GM12878 (cell line): ENCODE measurements at regions not wholly inside any gene's neighbourhood (a gene's known extent, or its start where the extent isn't known, plus 50 kb on each side); places are given as distances from the start of the nearest gene placed in this dataset.

Source experiments
- ATAC-seq: fragments of 200-7000 bp; cut with Tn5 transposase; 3 replicates; pipeline ENCODE4 v1.9.1; 2020; ENCODE audit warnings: mild to moderate bottlenecking, moderate library complexity
- BruUV-seq: library from RNA; stranded (reverse); fragments of 400-500 nt; replicated peaks from 2 replicates; lab custom pipeline; 2021; lab: Mats Ljungman, UMichigan
- CTCF ChIA-PET: fragments of 300-600 bp; sonication (Branson Sonifier 250); formaldehyde crosslinking; extraction: SDS; loops from one replicate; lab custom pipeline; 2021; ENCODE audit warnings: inconsistent platforms; lab: Yijun Ruan, JAX
- POLR2A ChIA-PET: fragments of 350-600 bp; formaldehyde crosslinking; extraction: SDS; loops from one replicate; lab custom pipeline; 2021; ENCODE audit warnings: inconsistent platforms; lab: Charles Lee
- RAD21 ChIA-PET: fragments of 300-600 bp; sonication (Branson Sonifier 250); formaldehyde crosslinking; loops from one replicate; lab custom pipeline; 2023; ENCODE audit warnings: antibody characterized with exemption; ENCODE audit not compliant: unreplicated experiment; lab: Charles Lee
- SMC1A ChIA-PET: fragments of 300-600 bp; sonication (Branson Sonifier 250); formaldehyde crosslinking; loops from one replicate; lab custom pipeline; 2023; ENCODE audit not compliant: unreplicated experiment, uncharacterized antibody; lab: Charles Lee
- DNase-seq: peaks from one replicate; pipeline ENCODE4 v3.0.0-alpha.2; 2011; ENCODE audit warnings: low read depth, low spot score
- FAIRE-seq: peaks from 3 replicates; lab custom pipeline; 2011; peaks lifted over from hg19 to GRCh38; lab: Jason Lieb, UNC
- H2AFZ ChIP-seq: 2 replicates; pipeline ENCODE4 v1.6.0; 2011; ENCODE audit warnings: low read depth, low read length, control low read depth; ENCODE audit not compliant: control insufficient read depth
- H3K27ac ChIP-seq: 2 replicates; pipeline ENCODE4 v1.5.1; 2011; ENCODE audit warnings: control low read depth; ENCODE audit not compliant: control insufficient read depth, insufficient read depth
- H3K27me3 ChIP-seq, 2 experiments: replicated peaks in 1 of 2; 2 replicates each; pipeline versions ENCODE4 v1.6.0 to v1.6.1; 2011; ENCODE audit warnings: low read length in 1 of 2; ENCODE audit not compliant: control insufficient read depth in 2 of 2, insufficient read depth in 2 of 2
- H3K36me3 ChIP-seq, 2 experiments: 2 replicates each; pipeline ENCODE4 v1.5.1; 2011; ENCODE audit warnings: low read length in 1 of 2; ENCODE audit not compliant: control insufficient read depth in 2 of 2, insufficient read depth in 2 of 2
- H3K4me1 ChIP-seq: 2 replicates; pipeline ENCODE4 v1.6.1; 2011; ENCODE audit warnings: mild to moderate bottlenecking, low read length, moderate library complexity, mixed read lengths; ENCODE audit not compliant: control insufficient read depth, insufficient read depth
- H3K4me2 ChIP-seq: 2 replicates; pipeline ENCODE4 v1.6.0; 2011; ENCODE audit warnings: control low read depth; ENCODE audit not compliant: control insufficient read depth, insufficient read depth
- H3K4me3 ChIP-seq: fragments of 200-600 bp; sonication (generic); 2 replicates; pipeline ENCODE4 v1.5.1; 2016
- H3K79me2 ChIP-seq: 2 replicates; pipeline ENCODE4 v1.6.0; 2011; ENCODE audit warnings: low read length; ENCODE audit not compliant: control insufficient read depth, insufficient read depth
- H3K9ac ChIP-seq: 2 replicates; pipeline ENCODE4 v1.8.0; 2011; ENCODE audit warnings: low read length, control low read depth, mixed read lengths; ENCODE audit not compliant: control insufficient read depth, insufficient read depth
- H3K9me3 ChIP-seq: replicated peaks from 3 replicates; pipeline ENCODE4 v1.5.1; 2011; ENCODE audit warnings: mild to moderate bottlenecking, low read length; ENCODE audit not compliant: control insufficient read depth, insufficient read depth
- H4K20me1 ChIP-seq: 2 replicates; pipeline ENCODE4 v1.6.0; 2011; ENCODE audit not compliant: control insufficient read depth, insufficient read depth
- BRCA1 ChIP-seq: IDR thresholded peaks from 2 replicates; pipeline ENCODE4 v1.6.1; 2011; ENCODE audit warnings: low read depth, low read length, improper control_type of control experiment
- CBX5 ChIP-seq: sonication (generic); IDR thresholded peaks from 2 replicates; pipeline ENCODE4 v1.6.1; 2016; ENCODE audit warnings: low read depth, moderate library complexity, mild to moderate bottlenecking, inconsistent platforms
- EED ChIP-seq: sonication (generic); IDR thresholded peaks from 2 replicates; pipeline ENCODE4 v1.6.1; 2016; ENCODE audit warnings: antibody characterized with exemption, low read depth
- EZH2 ChIP-seq: IDR thresholded peaks from 2 replicates; pipeline ENCODE4 v1.6.1; 2012; ENCODE audit warnings: low read depth, mild to moderate bottlenecking, control low read depth, inconsistent platforms, low read length, borderline replicate concordance; ENCODE audit not compliant: control insufficient read depth
- RAD21 ChIP-seq: IDR thresholded peaks from 2 replicates; pipeline ENCODE4 v1.6.1; 2011; ENCODE audit warnings: mild to moderate bottlenecking, low read depth, low read length, moderate library complexity; ENCODE audit not compliant: insufficient read depth
- STAT3 ChIP-seq: IDR thresholded peaks from 2 replicates; pipeline ENCODE4 v1.6.1; 2011; ENCODE audit warnings: low read depth, low read length, improper control_type of control experiment
- ZNF274 ChIP-seq: IDR thresholded peaks from one replicate; pipeline ENCODE4 v1.8.0; 2011; ENCODE audit not compliant: insufficient read length, insufficient read depth
- ZNF384 ChIP-seq: IDR thresholded peaks from 2 replicates; pipeline ENCODE4 v1.6.1; 2012; ENCODE audit warnings: low read depth, mild to moderate bottlenecking, low read length, improper control_type of control experiment, borderline replicate concordance
- ZNF622 ChIP-seq: fragments of 450-650 bp; IDR thresholded peaks from 2 replicates; pipeline ENCODE4 v1.6.1; 2017; ENCODE audit warnings: mild to moderate bottlenecking, inconsistent platforms
- WGBS: methylation state at CpG from one replicate; pipeline ENCODE4 v1.1.6; 2016; ENCODE audit warnings: low lambda C conversion rate; ENCODE audit not compliant: insufficient replicate concordance, insufficient coverage; ENCODE audit errors: missing lambda C conversion rate; 5-methylcytosine and 5-hydroxymethylcytosine counted together
- in situ Hi-C: fragments of 300-500 bp; cut with MboI; formaldehyde crosslinking; loops from 9 replicates; pipeline ENCODE4 v1.14.3; 2018; ENCODE audit warnings: mixed read lengths
- intact Hi-C: fragments of 100-400 bp; cut with micrococcal nuclease; formaldehyde crosslinking; loops from one replicate; pipeline ENCODE4 v1.14.2; 2022; ENCODE audit not compliant: unreplicated experiment

DNA sequence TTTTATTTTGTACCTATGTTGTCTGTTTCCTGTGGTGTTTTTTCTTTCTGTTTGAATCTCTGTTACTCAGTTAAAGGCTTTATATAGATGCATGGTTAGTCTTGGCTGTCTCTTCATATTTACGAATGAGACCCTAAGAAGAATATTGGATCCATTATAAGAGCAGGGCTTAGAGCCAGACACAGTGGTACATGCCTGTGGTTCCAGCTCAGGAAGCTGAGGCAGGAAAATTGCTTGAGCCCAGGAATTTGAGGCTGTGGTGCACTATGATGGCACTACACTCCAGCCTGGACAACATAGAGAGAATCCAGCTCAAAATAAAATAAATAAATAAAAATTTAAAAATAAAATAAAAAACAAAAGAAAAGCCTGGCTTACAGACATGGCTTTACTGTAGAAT is 211.1 kb downstream of the SOD2 start:
- Histone ChIP-seq H3K36me3 (no peaks in the 10 kb centered on the region), H4K20me1 (no peaks in the 10 kb centered on the region), H3K27me3 (no peaks in the 10 kb centered on the region; a peak in 1 of 4 replicates), H3K4me2 (no peak overlapping the region), H3K9me3 (no peaks in the 10 kb centered on the region), H3K9ac (no peak overlapping the region), H3K4me1 (no peaks in the 10 kb centered on the region), H3K79me2 (no peaks in the 10 kb centered on the region), H2AFZ (no peak overlapping the region), H3K27ac (no peak overlapping the region), H3K4me3 (no peak overlapping the region)
- BruUV-seq: no TSS peak
- no peak for DNase-seq
- WGBS: 5% methylated on average over 1 of the region's 1 CpG
- no peak for TF ChIP-seq ZNF384
- no peak for TF ChIP-seq BRCA1
- TF ChIP-seq ZNF622: no peak
- TF ChIP-seq EZH2: no peak
- no peak for TF ChIP-seq STAT3
- no peak for TF ChIP-seq CBX5
- intact Hi-C loops: no loop called here
- no peak for FAIRE-seq
- in situ Hi-C loops: no loop called here
- ChIA-PET POLR2A (no interaction called here), CTCF (no interaction called here), SMC1A (no interaction called here), RAD21 (no interaction called here)
- ATAC-seq: no peak

DNA sequence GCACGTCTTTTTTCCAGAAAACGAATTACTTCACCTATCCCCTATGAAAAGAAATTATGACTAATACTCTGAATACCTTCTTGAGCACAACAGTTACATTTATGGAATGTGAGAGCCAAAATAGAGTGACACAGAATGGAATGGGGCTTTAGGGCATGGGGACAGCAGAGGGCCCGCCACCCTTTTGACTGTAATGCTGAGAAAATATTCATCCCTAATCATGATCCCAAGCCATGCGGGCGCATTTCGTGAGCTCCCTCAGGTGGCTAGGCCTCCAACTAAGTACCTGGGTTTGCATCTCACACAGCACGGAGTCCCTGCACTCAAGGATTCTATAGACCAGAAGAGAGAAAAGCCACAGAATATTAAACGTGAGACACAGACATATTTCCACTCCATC is 212.6 kb downstream of the SOD2 start:
- ATAC-seq (no peak), FAIRE-seq (no peak), DNase-seq (no peak)
- H3K36me3 ChIP-seq: no peaks in the 10 kb centered on the region
- no peak overlapping the region for H3K9ac ChIP-seq
- H3K4me1 ChIP-seq: no peaks in the 10 kb centered on the region
- H3K27me3 ChIP-seq: no peaks in the 10 kb centered on the region; a peak in 1 of 4 replicates
- H2AFZ ChIP-seq: no peak overlapping the region
- in situ Hi-C loops: no loop called here
- no peaks in the 10 kb centered on the region for H4K20me1 ChIP-seq
- POLR2A ChIA-PET: no interaction called here
- H3K4me3 ChIP-seq: no peak overlapping the region
- no TSS peak for BruUV-seq
- no peaks in the 10 kb centered on the region for H3K9me3 ChIP-seq
- no peak overlapping the region for H3K27ac ChIP-seq
- RAD21 ChIA-PET: no interaction called here
- SMC1A ChIA-PET: no interaction called here
- CTCF ChIA-PET: no interaction called here
- 42% methylated on average over 8 of the region's 8 CpGs for WGBS
- intact Hi-C loops: no loop called here
- no peaks in the 10 kb centered on the region for H3K79me2 ChIP-seq
- H3K4me2 ChIP-seq: no peak overlapping the region
- no peak for TF ChIP-seq RAD21
- no peak for TF ChIP-seq EED
- TF ChIP-seq ZNF274: no peak
